ENCODE measurements at regions not wholly inside any gene's neighbourhood (a gene's known extent, or its start where the extent isn't known, plus 50 kb on each side); places are given as distances from the start of the nearest gene placed in this dataset.
"Not testable (repeated sequence)": the region's sequence is repeated elsewhere in the genome, so short reads cannot be mapped to it uniquely, and the experiment has no call there.

DNA sequence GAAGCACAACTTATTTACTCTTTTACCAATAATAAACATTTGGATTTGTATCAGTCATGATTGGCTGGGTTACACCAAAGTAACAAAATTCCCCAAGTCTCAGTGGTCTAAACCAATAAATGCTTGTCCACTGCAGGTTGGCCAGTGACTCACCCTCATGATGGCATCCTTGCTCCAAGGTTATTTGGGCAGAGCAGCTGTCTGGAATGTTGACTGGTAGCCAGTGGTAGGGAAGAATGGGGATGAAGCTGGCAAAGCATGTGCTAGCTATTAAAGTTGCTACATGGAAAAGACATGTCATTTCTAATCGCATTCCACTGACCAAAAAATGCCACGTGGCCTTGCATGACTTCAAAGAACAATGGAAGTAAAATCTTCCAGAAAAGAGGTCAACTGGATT, 1168.7 kb upstream of the CELF2 start:
- DNase-seq, result no peak

- DNase-seq, result no peak
These were observed 1167.3 kb upstream of the CELF2 start for GRCh38 chr10:9850415-9850814.

DNA sequence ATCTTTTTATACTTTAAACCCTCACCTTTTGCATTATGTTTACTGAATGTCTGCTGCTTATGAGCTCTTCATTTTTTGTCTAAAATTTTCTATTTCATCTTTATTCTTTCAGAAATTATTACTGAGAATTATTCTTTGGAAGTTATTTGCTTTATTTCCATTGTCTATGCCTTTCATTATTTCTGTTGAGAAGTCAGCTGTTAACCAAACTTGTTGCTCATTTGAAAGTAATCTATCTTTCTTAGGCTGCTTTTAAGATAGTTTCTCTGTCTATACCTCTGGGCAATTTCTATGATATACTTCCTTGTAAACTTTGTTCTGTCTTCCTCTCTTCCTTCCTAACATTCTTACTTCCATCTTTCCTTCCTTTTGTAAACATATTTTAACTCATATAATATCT, 1165.9 kb upstream of the CELF2 start:
- no peak for DNase-seq

GRCh38 chr10:9853405-9854355, 1164.0 kb upstream of the CELF2 start:
- DNase-seq, result no peak

DNA sequence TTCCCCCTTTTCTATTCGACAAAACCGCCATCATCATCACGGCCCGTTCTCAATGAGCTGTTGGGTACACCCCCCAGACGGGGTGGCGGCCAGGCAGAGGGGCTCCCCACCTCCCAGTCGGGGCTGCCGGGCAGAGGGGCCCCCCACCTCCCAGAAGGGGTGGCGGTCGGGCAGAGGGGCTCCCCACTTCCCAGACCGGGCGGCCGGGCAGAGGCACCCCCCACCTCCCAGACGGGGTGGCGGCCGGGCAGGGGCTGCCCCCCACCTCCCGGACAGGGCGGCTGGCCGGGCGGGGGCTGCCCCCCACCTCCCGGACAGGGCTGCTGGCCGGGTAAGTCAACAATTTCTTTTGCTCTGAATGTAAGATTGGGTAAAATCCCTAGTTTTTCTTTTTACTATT, 1162.2 kb upstream of the CELF2 start:
- not testable (repeated sequence) for DNase-seq

DNA sequence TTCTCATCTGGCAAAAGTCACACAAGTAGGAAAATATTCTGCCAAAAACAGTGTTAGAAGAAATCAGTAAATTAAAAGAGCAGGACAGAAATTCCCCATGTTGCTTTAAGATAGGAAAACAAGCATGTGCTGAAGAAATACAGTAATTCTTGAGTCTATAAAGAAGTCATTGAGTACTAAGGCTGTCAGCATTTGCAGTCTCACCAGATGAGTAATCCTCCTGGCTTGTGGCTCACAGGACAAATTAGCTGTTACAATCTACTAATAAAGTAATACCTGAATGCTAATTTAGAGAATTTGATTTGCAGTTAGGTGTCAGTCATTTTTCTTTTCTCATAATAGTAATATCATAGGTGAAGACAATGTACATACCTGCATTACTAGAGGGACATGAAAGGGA, 1158.9 kb upstream of the CELF2 start:
- no peak for DNase-seq

- DNase-seq, result no peak
These were observed 1157.6 kb upstream of the CELF2 start for GRCh38 chr10:9860045-9860444.

GRCh38 chr10:9863559-9864121, 1154.0 kb upstream of the CELF2 start:
- DNase-seq, result no peak

- DNase-seq, result no peak
These were observed 1149.2 kb upstream of the CELF2 start for GRCh38 chr10:9868499-9868898.

- no peak for DNase-seq
These were observed 1148.5 kb upstream of the CELF2 start for GRCh38 chr10:9869205-9869604.

DNA sequence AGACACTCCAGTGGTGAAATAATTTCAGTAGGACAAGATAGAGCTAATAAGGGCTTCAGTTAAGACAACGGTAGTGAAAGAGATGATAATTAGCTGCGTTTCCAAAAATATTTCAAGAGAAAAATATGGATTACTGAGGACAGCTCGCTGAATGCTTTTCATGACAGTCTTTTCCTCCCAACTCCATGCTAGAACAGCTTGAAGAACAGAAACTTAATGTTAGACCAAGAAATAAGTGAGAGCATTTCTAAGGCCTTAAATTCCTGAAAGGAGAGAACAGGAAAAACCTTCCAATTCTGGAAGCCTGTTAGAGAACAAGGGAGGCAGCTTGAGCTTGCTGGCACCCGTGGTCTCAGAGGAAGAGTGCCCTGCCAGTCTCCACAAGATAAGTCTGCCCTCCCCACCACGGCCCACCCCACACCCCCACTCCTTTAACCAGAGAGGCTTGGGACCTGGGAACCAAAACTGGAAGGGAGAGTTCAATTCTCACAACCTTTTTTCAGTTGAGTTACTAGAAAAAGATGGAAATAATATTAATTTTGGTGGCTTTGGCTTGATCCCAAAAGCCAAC, 1148.0 kb upstream of the CELF2 start:
- DNase-seq, result no peak

DNA sequence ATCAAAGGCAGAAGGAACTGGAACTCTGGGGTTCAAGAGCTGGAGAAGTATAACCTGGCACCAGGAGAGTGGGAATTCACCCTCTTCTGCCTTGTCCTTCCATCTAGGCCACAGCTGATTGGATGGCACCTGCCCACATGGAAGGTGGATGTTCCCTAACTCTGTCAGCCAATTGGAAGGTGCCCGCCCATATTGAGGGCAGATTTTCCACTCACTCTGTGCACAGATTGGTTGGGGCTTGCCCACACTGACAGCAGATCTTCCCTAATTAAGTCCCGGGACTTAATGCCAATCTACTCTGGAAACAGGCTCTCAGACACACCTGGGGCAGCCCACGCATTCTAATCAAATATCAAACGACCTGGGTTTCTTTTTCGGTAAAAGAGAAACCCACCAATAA, 1142.3 kb upstream of the CELF2 start:
- no peak for DNase-seq

DNA sequence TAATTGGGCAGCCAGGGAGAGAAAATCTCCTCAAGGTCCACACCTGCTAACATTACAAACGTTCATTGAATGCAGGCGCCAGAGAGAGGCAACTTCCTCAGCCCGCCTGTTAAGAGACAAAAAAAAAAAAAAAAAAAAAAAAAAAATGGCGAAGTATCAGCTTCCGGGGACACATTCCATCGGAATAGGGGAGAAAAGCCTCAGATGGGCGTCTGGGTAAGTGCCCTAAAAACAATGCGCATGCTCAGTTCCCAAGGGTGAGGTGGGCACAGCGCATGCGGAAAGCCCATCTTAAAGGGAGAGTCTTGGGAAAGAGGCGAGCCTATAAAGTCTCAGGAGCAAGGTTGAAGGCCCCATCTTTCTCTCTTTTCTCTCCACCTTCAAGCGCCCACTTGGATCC, 1139.7 kb upstream of the CELF2 start:
- no peak for DNase-seq

DNA sequence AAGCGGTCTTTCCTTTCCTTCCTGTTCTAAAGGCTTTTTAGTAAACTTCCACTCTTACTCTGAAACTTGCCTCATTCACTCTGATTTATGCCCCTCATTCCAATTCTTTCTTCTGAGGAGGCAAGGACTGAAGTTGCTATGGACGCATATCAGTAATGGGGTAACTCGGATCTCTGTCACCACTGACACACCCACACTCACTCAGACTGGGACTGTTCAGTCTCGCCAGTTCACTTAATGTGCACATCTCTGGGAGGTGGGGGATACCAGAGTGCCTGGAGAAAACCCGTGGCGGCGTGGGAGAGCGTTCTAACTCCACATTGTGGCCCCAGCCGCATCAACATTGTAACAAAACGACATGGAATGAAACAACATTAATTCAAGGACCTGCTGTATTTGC, 1139.3 kb upstream of the CELF2 start:
- no peak for DNase-seq

- no peak for DNase-seq
These were observed 1131.9 kb upstream of the CELF2 start for GRCh38 chr10:9885761-9886160.

GRCh38 chr10:9886772-9887171, 1130.9 kb upstream of the CELF2 start:
- no peak for DNase-seq

DNA sequence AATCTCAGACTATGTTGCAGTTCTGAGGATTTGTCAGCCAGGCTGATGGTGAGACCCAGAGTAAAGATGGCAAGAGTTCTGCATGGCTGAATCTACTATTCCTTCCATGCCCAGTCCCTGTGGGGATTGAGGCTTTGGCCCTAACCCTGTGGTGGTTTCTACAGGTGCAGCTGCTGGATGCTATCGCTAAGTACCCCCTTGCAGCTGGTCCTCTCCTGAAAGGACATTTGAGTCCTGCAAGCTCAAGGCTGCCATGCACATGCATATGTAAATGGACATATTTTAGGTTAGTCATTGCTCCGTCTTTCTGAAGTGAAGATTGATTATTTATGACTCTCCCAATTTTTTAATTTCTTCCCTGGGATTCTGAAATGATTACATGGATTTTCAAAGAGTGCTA, 1122.2 kb upstream of the CELF2 start:
- DNase-seq, result no peak

GRCh38 chr10:9895981-9896380, 1121.7 kb upstream of the CELF2 start:
- DNase-seq, result no peak

DNA sequence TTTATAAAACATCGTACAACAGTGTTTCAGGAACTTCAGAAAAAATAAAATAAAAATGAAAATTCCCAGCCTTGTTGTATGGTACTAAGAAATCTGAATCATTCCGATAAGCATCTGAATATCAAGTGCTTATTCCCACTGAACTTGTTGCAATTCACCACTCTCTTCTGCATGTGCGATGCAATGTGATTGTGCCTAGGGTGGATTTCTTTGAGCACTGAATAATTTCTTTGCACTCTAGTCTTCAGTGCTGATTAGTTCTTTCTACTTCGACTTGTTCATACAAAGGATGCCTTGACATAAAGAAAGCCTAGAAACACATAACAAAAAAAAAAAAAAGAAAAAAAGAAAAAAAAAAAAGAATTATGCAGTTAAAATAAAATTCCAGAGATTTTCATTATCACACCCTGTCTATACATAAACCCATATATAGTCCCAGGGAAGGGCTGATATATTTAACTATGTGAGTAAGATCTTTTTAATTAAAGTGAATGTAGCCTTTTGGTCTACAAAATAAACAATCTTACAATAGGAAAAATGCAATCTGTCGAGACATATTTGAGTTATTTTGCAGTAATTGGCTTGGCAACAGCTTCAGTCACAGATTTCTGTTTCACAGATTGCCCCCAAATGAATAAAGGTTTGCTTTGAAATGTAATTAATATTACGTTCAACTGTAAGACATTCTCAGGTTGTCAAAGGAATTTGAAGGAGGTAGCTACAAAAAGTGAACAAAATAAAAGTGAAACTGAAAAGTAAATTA, 1118.9 kb upstream of the CELF2 start:
- DNase-seq, result no peak

GRCh38 chr10:9900751-9901150, 1116.9 kb upstream of the CELF2 start:
- DNase-seq, result no peak

- DNase-seq, result no peak
These were observed 1115.7 kb upstream of the CELF2 start for GRCh38 chr10:9901971-9902370.

GRCh38 chr10:9910446-9910845, 1107.2 kb upstream of the CELF2 start:
- no peak for DNase-seq

- no peak for DNase-seq
These were observed 1106.2 kb upstream of the CELF2 start for GRCh38 chr10:9911488-9911887.
